ENCODE measurements at regions not wholly inside any gene's neighbourhood (a gene's known extent, or its start where the extent isn't known, plus 50 kb on each side); places are given as distances from the start of the nearest gene placed in this dataset.

GRCh38 chr7:85290269-85290668 is 103.4 kb upstream of the SEMA3D start:
- TF ChIP-seq CTCF (IDR thresholded peaks at IDR 0.05) (no peak), POLR2A (IDR thresholded peaks at IDR 0.05) (no peak)

All from heart left ventricle (tissue), 13 donors.